Fibroblast of mammary gland (primary cell): ENCODE measurements at regions not wholly inside any gene's neighbourhood (a gene's known extent, or its start where the extent isn't known, plus 50 kb on each side); places are given as distances from the start of the nearest gene placed in this dataset.
"Not testable (repeated sequence)": the region's sequence is repeated elsewhere in the genome, so short reads cannot be mapped to it uniquely, and the experiment has no call there.

Source experiments
- DNase-seq: peaks from one replicate; pipeline ENCODE4 v3.0.0-alpha.2; 2010; ENCODE audit warnings: low read depth
- H3K4me3 ChIP-seq: 2 replicates; pipeline ENCODE4 v1.5.1; 2011; ENCODE audit warnings: low read depth, mild to moderate bottlenecking, low read length, moderate library complexity; ENCODE audit not compliant: control insufficient read depth
- TF ChIP-seq, protein P1 (sequence below): conservative IDR thresholded peaks from 2 replicates; pipeline ENCODE4 v1.5.1; 2011; ENCODE audit warnings: low read depth, low read length, inconsistent platforms; ENCODE audit not compliant: control insufficient read depth, insufficient read depth

DNA sequence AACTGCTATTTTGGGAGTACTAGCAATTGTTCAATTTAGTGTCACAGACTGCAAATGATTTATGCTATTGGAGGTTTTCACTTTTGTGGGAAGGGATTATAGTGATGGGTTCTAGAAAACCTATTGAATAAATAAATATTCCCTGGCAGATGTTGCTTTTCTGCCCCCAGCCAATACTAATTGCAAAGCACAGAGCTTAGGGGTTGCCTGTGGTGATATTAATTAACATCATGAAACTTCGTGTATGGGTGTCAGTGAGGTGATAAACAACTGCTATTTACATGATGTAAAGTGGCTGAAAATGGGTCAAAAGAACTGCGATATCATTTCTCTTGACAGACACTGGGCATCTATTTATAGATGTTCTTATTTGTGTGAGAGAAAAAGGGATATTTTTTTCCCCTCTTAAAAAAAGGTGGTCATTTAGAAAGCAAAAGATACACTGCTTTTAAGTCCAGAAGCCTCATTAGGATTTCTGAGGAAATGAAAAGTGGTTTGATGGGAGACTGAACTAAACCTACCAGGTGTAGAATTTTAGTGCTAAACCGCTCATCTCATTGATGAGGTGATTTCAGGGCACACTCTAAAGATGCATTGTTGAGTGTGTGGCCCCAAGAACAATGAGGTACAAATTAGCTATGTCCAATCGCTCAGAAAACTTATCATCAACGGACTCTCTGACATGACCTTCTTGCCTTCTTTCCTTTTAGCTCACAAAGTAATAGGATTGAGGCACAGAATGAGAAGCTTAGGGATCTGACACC is 116.7 kb upstream of the CHST9 start:
- no peak overlapping the region for H3K4me3 ChIP-seq
- no peak for DNase-seq
- TF ChIP-seq, protein P1, sequence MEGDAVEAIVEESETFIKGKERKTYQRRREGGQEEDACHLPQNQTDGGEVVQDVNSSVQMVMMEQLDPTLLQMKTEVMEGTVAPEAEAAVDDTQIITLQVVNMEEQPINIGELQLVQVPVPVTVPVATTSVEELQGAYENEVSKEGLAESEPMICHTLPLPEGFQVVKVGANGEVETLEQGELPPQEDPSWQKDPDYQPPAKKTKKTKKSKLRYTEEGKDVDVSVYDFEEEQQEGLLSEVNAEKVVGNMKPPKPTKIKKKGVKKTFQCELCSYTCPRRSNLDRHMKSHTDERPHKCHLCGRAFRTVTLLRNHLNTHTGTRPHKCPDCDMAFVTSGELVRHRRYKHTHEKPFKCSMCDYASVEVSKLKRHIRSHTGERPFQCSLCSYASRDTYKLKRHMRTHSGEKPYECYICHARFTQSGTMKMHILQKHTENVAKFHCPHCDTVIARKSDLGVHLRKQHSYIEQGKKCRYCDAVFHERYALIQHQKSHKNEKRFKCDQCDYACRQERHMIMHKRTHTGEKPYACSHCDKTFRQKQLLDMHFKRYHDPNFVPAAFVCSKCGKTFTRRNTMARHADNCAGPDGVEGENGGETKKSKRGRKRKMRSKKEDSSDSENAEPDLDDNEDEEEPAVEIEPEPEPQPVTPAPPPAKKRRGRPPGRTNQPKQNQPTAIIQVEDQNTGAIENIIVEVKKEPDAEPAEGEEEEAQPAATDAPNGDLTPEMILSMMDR: no peak

DNA sequence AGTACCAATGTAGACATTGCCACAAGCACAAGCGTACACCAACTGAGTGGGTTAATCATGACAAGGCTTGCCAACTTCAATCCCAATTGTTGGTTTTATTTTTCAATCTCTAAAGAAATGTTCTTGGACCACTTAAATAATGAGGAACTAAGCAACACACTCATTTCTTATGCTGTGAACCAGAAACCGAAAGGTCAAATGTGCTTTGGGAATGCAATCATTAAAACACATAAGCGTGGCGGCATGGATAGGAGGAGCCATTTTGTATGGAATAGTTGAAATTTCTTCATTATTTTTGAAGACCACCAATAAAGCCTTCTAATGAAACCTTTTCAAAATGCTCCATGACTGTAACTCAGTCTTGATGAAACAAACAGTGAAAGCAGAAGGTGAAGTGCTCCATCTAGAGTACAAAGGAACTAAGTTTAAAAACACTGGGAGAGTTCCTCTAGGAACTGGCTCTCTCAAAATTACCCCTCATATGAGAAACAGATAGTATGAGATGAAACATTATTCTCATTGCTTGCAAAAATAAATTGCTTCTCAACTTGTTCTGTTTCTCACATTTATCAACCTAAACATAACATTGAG is 113.2 kb upstream of the CHST9 start:
- TF ChIP-seq, protein P1: no peak
- no peak for DNase-seq
- H3K4me3 ChIP-seq: no peak overlapping the region

DNA sequence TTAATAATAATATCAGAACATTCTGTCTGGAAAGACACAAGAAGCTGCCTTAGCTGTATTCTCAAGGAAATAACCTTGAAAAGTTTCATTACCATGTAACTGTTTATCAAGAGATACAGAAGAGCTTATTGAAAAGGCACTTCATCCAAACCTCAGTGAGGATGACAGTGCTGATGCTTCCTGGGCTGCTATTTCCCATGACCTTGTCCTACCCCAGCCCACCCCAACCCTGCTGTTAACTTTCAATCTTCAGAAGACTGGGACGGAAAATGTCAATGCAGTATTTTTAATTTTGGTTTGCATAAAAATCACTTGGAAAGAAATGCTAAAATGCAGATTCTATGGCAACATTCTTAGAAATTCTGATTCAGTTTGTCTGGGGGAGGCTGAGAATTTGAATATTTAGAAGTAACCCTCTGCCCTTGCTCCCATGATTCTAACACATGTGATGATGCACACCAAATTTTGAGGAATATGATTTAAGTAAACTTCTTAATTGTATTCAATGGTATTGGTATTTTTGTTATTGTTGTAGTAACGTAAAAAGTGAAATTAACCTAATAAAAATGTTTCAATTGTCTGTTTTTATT is 101.0 kb upstream of the CHST9 start:
- DNase-seq: not testable (repeated sequence)

DNA sequence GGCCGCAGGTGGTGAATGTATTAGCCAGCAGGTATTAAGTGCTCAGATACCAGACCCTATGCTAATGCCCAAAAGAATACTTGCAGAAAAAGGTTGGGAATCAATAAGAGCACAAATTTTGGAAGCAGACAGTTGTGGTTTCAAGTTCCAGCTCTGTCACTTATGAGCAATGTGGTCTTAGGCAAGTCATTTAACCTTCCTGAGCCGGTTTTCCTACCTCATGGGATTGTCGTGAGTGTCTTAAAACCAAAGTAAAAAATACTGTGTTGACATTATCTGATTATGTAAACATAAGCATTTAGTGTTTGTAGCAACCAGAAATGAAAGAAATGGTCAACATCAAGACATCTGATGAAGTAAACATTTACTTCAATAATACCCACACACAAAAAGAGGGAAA is 93.0 kb upstream of the CHST9 start:
- DNase-seq: no peak
- TF ChIP-seq, protein P1: no peak
- no peak overlapping the region for H3K4me3 ChIP-seq

More for the DNA sequence above, 101.0 kb upstream of the CHST9 start:
- H3K4me3 ChIP-seq: not testable (repeated sequence)

DNA sequence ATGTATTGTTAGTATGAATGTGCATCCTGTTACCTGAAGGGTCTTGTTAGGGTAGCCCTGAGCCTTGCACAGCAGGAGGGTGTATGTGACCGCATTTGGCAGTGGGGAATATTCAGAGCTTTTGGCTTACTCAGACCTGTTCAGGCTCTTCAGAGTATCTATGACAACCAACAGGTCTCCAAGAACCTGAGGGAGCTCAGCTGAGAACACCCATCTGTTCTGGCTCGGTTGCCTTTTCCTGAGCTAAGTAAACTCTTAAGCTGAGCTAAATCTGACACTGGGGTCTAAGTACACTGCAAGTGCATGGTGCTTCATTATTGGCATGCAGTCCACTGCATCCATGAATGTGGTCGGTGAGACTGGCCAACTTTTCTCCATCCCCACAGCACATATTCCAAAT is 92.4 kb upstream of the CHST9 start:
- TF ChIP-seq, protein P1: no peak
- no peak overlapping the region for H3K4me3 ChIP-seq
- no peak for DNase-seq

DNA sequence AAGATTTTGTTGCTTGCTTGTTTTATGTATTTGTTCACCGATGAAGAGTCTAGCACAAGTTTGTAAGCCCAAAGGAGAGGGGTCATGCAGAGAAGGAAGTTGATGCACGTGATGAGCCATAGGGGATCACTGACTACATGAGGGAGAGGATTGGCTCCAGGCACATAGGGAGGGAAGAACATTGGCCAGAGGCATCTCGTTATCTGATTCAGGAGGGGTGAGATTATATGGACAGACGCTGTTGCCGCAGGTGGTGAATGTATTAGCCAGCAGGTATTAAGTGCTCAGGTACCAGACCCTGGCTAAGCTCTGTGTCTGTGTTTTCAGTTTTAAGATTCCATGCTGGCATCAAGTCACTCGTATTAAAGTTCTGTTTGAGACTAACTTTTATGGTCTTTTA is 91.8 kb upstream of the CHST9 start:
- no peak overlapping the region for H3K4me3 ChIP-seq
- TF ChIP-seq, protein P1: no peak
- DNase-seq: no peak

DNA sequence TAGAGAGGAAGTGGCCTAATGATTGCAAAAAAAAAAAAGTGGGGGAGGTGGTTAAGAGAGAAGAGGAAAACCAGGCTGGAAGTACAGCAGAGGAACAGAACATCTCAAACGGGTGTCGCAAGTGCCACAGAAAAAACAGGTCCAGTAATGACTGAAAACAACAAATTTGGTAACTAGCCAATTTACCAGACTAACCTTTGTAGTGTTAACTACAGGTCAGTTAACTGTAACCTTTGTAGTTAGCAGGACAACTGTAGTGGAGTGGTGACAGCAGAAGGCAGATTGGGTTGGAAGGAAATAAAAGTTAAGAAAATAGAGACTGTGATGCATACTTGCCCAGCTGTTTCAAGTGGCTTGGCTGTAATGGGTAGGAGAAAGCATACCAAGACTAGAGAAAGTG is 91.4 kb upstream of the CHST9 start:
- TF ChIP-seq, protein P1: no peak
- DNase-seq: no peak

More for the DNA sequence above, 91.4 kb upstream of the CHST9 start:
- no peak overlapping the region for H3K4me3 ChIP-seq
